SK-N-SH treated with all-trans-retinoic acid at 6 μM for 48 hours (cell line): ENCODE measurements at regions not wholly inside any gene's neighbourhood (a gene's known extent, or its start where the extent isn't known, plus 50 kb on each side); places are given as distances from the start of the nearest gene placed in this dataset.

Experiments used
- ARNTL ChIP-seq: fragments of 450-650 bp; formaldehyde crosslinking; IDR thresholded peaks from 2 replicates; pipeline ENCODE4 v1.5.0; 2020; ENCODE audit warnings: low read depth, mild to moderate bottlenecking, moderate library complexity, borderline replicate concordance
- CSDC2 ChIP-seq: fragments of 250-450 bp; sonication (Bioruptor Pico); IDR thresholded peaks from 2 replicates; pipeline ENCODE4 v1.5.0; 2020; ENCODE audit warnings: mild to moderate bottlenecking, moderate library complexity
- ESRRG ChIP-seq: fragments of 250-450 bp; sonication (Bioruptor Pico); IDR thresholded peaks from 2 replicates; pipeline ENCODE4 v1.6.1; 2021; ENCODE audit warnings: mild to moderate bottlenecking
- ISL1 ChIP-seq: fragments of 250-450 bp; sonication (Bioruptor Pico); IDR thresholded peaks from 2 replicates; pipeline ENCODE4 v2.1.2; 2022; ENCODE audit warnings: mild to moderate bottlenecking, moderate library complexity
- ZFP3 ChIP-seq: fragments of 250-450 bp; sonication (Bioruptor Pico); IDR thresholded peaks from 2 replicates; pipeline ENCODE4 v1.5.0; 2020; ENCODE audit warnings: mild to moderate bottlenecking, moderate library complexity
- TF ChIP-seq, protein P1 (sequence below): fragments of 250-450 bp; sonication (Bioruptor Pico); IDR thresholded peaks from 2 replicates; pipeline ENCODE4 v1.5.0; 2020; ENCODE audit warnings: mild to moderate bottlenecking, moderate library complexity
- TF ChIP-seq, protein P2 (sequence below): fragments of 250-450 bp; sonication (Bioruptor Pico); IDR thresholded peaks from 2 replicates; pipeline ENCODE4 v1.8.0; 2020; ENCODE audit warnings: mild to moderate bottlenecking, moderate library complexity, borderline replicate concordance

DNA sequence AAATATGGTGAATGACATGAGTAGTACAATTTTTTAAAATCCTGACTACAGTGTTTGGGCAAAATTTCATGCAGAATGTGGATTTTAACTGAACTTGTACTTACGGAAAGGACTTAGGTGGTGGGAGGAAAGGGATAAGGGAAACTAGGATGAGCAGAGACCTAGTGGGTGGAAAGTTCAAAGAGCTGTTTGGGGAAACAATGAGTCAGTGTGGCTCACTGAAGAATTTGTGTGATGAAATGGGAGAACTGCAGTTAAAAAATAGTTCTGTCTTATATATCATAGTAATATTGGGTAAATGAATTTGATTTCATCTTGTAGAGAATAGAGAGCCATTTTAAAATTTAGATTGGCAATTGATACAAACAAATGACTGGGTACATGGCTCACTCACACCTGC is 220.1 kb upstream of the CTAGE1 start:
- TF ChIP-seq, protein P1, sequence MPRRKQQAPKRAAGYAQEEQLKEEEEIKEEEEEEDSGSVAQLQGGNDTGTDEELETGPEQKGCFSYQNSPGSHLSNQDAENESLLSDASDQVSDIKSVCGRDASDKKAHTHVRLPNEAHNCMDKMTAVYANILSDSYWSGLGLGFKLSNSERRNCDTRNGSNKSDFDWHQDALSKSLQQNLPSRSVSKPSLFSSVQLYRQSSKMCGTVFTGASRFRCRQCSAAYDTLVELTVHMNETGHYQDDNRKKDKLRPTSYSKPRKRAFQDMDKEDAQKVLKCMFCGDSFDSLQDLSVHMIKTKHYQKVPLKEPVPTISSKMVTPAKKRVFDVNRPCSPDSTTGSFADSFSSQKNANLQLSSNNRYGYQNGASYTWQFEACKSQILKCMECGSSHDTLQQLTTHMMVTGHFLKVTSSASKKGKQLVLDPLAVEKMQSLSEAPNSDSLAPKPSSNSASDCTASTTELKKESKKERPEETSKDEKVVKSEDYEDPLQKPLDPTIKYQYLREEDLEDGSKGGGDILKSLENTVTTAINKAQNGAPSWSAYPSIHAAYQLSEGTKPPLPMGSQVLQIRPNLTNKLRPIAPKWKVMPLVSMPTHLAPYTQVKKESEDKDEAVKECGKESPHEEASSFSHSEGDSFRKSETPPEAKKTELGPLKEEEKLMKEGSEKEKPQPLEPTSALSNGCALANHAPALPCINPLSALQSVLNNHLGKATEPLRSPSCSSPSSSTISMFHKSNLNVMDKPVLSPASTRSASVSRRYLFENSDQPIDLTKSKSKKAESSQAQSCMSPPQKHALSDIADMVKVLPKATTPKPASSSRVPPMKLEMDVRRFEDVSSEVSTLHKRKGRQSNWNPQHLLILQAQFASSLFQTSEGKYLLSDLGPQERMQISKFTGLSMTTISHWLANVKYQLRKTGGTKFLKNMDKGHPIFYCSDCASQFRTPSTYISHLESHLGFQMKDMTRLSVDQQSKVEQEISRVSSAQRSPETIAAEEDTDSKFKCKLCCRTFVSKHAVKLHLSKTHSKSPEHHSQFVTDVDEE (CRISPR knock-in tag), result no peak
- no peak for TF ChIP-seq ESRRG (CRISPR knock-in tag)
- no peak for TF ChIP-seq ARNTL
- TF ChIP-seq ISL1 (CRISPR knock-in tag), result no peak
- TF ChIP-seq ZFP3 (CRISPR knock-in tag), result no peak
- no peak for TF ChIP-seq CSDC2 (CRISPR knock-in tag)
- TF ChIP-seq, protein P2, sequence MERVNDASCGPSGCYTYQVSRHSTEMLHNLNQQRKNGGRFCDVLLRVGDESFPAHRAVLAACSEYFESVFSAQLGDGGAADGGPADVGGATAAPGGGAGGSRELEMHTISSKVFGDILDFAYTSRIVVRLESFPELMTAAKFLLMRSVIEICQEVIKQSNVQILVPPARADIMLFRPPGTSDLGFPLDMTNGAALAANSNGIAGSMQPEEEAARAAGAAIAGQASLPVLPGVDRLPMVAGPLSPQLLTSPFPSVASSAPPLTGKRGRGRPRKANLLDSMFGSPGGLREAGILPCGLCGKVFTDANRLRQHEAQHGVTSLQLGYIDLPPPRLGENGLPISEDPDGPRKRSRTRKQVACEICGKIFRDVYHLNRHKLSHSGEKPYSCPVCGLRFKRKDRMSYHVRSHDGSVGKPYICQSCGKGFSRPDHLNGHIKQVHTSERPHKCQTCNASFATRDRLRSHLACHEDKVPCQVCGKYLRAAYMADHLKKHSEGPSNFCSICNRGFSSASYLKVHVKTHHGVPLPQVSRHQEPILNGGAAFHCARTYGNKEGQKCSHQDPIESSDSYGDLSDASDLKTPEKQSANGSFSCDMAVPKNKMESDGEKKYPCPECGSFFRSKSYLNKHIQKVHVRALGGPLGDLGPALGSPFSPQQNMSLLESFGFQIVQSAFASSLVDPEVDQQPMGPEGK (CRISPR knock-in tag), result no peak
